ENCODE measurements at regions not wholly inside any gene's neighbourhood (a gene's known extent, or its start where the extent isn't known, plus 50 kb on each side); places are given as distances from the start of the nearest gene placed in this dataset.
"Not testable (repeated sequence)": the region's sequence is repeated elsewhere in the genome, so short reads cannot be mapped to it uniquely, and the experiment has no call there.

DNA sequence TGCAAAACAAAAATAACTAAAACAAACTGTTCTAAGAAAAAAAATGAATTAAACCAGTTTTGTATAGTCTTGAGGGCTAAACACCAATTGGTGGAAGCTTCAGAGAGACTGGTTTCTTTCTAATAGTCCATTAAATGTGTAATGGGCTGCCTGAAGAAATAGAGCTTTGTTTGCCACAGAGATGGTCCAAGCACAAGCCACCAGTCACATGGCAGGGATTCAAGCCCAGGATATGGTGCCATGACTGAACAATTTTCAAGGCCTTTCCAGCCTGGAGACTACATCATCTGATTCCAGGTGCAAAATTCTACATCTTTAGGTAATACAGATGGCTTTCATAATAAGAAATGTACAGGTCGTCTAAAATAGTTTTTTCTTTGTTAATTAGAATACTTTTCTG, 355.3 kb downstream of the NR2F1-AS1 start:
- Histone ChIP-seq H3K27ac (peak overlapping the region in 1 of 3 donors; percentile 11), H3K4me3 (replicated peaks in 1 of 3) (no peak overlapping the region), H3K4me1 (peaks cover 0 to 3% of the 10 kb centered on the region in 2 donors), H3K27me3 (no peaks in the 10 kb centered on the region), H3K9me3 (no peaks in the 10 kb centered on the region), H3K36me3 (no peaks in the 10 kb centered on the region)
- intact Hi-C loops (cut with DNase I) = no loop called here
- no peak for DNase-seq
- no peak for TF ChIP-seq POLR2A (IDR thresholded peaks at IDR 0.05)
- TF ChIP-seq, protein P1, sequence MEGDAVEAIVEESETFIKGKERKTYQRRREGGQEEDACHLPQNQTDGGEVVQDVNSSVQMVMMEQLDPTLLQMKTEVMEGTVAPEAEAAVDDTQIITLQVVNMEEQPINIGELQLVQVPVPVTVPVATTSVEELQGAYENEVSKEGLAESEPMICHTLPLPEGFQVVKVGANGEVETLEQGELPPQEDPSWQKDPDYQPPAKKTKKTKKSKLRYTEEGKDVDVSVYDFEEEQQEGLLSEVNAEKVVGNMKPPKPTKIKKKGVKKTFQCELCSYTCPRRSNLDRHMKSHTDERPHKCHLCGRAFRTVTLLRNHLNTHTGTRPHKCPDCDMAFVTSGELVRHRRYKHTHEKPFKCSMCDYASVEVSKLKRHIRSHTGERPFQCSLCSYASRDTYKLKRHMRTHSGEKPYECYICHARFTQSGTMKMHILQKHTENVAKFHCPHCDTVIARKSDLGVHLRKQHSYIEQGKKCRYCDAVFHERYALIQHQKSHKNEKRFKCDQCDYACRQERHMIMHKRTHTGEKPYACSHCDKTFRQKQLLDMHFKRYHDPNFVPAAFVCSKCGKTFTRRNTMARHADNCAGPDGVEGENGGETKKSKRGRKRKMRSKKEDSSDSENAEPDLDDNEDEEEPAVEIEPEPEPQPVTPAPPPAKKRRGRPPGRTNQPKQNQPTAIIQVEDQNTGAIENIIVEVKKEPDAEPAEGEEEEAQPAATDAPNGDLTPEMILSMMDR (IDR thresholded peaks at IDR 0.05) = no peak
- 61 to 63% methylated on average over 1 of the region's 1 CpG for WGBS, 2 donors

DNA sequence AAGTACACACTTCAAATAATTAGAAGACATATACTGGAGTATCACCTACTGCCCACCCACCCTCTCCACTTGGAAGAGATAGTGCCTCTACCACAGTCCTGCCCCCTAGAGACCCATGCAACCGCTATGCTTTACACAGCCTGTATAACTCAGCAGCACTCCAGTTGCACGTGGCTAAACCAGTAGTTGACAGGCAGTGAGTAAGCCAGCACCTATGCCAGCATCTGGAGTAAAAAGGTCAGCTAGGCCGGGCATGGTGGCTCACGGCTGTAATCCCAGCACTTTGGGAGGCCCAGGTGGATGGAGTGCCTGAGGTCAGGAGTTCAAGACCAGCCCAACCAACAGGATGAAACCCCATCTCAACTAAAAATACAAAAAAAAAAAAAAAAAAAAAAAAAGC, 356.4 kb downstream of the NR2F1-AS1 start:
- TF ChIP-seq, protein P1 (IDR thresholded peaks at IDR 0.05) = no peak
- no peak for TF ChIP-seq POLR2A (IDR thresholded peaks at IDR 0.05)
- Histone ChIP-seq H3K9me3 (no peaks in the 10 kb centered on the region), H3K27ac (no peak overlapping the region), H3K27me3 (no peaks in the 10 kb centered on the region), H3K4me3 (replicated peaks in 1 of 3) (no peak overlapping the region), H3K36me3 (no peaks in the 10 kb centered on the region), H3K4me1 (peaks cover 0 to 3% of the 10 kb centered on the region in 2 donors)
- intact Hi-C loops (cut with DNase I) = no loop called here
- no peak for DNase-seq
- WGBS, 2 donors = 89 to 100% methylated on average over 4 of the region's 4 CpGs

DNA sequence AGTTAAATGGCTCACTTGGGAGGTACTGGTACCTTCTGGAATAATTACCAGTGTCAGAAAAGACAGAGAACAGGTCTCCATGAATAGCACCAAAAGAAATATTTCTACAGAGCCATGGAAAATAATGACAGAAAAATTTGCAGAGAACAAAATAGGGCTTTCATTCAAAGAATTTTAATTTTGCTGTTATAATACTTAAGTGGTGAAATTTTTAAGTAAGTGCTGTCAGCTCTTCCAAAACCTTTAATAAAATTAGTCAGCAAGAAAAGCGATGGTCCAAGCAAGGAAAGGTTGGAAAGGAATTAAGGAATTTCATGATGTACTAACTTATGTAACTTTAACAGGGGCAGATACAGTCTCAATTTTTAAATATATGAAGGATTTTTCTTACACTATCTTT, 359.2 kb downstream of the NR2F1-AS1 start:
- intact Hi-C loops (cut with DNase I) = no loop called here
- Histone ChIP-seq H3K4me3 (replicated peaks in 1 of 3) (no peak overlapping the region), H3K27ac (no peak overlapping the region), H3K4me1 (peaks cover 0 to 3% of the 10 kb centered on the region in 2 donors), H3K36me3 (no peaks in the 10 kb centered on the region), H3K27me3 (no peaks in the 10 kb centered on the region), H3K9me3 (no peaks in the 10 kb centered on the region)
- TF ChIP-seq, protein P1 (IDR thresholded peaks at IDR 0.05) = no peak
- TF ChIP-seq POLR2A (IDR thresholded peaks at IDR 0.05) = no peak
- DNase-seq = no peak
- WGBS, 2 donors = 80 to 83% methylated on average over 1 of the region's 1 CpG

DNA sequence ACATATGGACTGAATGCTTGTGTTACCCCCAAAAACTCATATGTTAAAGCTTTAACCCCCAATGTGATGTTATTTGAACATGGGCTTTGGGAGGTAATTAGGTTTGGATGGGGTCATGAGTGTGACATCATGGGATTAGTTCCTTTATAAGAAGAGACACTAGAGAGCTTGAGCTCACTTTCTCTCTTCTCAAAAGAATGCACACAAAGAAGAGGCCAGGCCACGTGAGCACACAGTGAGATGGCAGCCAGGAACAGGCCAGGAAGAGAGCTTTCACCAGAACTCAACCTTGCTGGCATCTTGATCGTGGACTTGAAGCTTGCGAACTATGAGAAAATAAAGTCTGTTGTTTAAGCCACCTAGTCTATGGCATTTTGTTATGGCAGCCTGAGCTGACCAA, 360.6 kb downstream of the NR2F1-AS1 start:
- Histone ChIP-seq H3K27ac (no peak overlapping the region), H3K27me3 (no peaks in the 10 kb centered on the region), H3K9me3 (no peaks in the 10 kb centered on the region), H3K4me3 (replicated peaks in 1 of 3) (no peak overlapping the region), H3K4me1 (peaks cover 0 to 2% of the 10 kb centered on the region in 2 donors), H3K36me3 (no peaks in the 10 kb centered on the region)
- DNase-seq = no peak
- TF ChIP-seq, protein P1 (IDR thresholded peaks at IDR 0.05) = no peak
- no peak for TF ChIP-seq POLR2A (IDR thresholded peaks at IDR 0.05)
- intact Hi-C loops (cut with DNase I) = no loop called here
- WGBS, 2 donors = 85 to 87% methylated on average over 3 of the region's 3 CpGs

DNA sequence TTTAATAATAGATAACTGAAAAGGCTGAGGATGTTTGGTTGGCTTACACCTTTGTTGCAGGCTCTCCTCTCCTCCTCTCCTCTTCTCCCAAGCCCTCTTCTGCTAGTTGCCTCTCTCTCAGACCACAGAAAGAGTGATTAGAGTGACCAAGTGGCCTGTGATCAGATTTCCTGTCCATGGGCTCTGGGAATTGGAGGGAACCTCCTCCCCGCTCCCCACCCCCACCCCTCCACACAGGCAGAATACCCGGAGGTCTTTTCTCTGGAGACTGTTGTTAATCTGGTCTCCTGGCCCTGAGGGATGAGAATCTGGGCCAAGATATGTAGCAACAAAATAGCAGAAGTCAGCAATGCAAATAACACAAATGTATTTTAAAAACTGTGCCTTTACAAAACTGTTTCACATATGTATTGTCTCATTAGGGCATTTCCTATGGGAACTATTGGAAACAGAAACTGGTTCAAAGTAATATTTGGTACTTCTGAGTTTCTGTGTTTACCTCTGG, 361.3 kb downstream of the NR2F1-AS1 start:
- H3K27ac ChIP-seq = no peak overlapping the region
- no peak for DNase-seq
- no peaks in the 10 kb centered on the region for H3K4me1 ChIP-seq
- no peak overlapping the region for H3K4me3 ChIP-seq (replicated peaks in 1 of 3)
- 53 to 72% methylated on average over 2 of the region's 2 CpGs for WGBS, 2 donors
- no peaks in the 10 kb centered on the region for H3K36me3 ChIP-seq
- H3K27me3 ChIP-seq = no peaks in the 10 kb centered on the region
- TF ChIP-seq POLR2A (IDR thresholded peaks at IDR 0.05) = no peak
- TF ChIP-seq, protein P1 (IDR thresholded peaks at IDR 0.05) = no peak
- intact Hi-C loops (cut with DNase I) = no loop called here
- no peaks in the 10 kb centered on the region for H3K9me3 ChIP-seq

DNA sequence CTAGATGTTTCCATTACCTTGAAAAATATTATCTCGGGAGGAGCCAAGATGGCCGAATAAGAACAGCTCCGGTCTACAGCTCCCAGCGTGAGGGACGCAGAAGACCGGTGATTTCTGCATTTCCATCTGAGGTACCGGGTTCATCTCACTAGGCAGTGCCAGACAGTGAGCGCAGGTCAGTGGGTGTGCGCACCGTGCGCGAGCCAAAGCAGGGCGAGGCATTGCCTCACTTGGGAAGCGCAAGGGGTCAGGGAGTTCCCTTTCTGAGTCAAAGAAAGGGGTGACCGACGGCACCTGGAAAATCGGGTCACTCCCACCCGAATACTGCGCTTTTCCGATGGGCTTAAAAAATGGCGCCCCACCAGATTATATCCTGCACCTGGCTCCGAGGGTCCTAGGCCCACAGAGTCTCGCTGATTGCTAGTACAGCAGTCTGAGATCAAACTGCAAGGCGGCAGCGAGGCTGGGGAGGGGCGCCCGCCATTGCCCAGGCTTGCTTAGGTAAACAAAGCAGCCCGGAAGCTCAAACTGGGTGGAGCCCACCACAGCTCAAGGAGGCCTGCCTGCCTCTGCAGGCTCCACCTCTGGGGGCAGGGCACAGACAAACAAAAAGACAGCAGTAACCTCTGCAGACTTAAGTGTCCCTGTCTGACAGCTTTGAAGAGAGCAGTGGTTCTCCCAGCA, 367.8 kb downstream of the NR2F1-AS1 start:
- H3K4me1 ChIP-seq; H3K36me3 ChIP-seq; H3K9me3 ChIP-seq; H3K27ac ChIP-seq; H3K4me3 ChIP-seq (replicated peaks in 1 of 3); intact Hi-C loops (cut with DNase I); DNase-seq; H3K27me3 ChIP-seq: not testable (repeated sequence)
- 88 to 96% methylated on average over 25 to 27 of the region's 28 CpGs for WGBS, 2 donors

Measured in thyroid gland (tissue), 4 donors.